ENCODE measurements at regions not wholly inside any gene's neighbourhood (a gene's known extent, or its start where the extent isn't known, plus 50 kb on each side); places are given as distances from the start of the nearest gene placed in this dataset.

- Histone ChIP-seq H3K9me3 (ENCODE audit: insufficient read depth, low read depth, low read length) (no peaks in the 10 kb centered on the region), H3K36me3 (ENCODE audit: insufficient read depth, low read length) (no peaks in the 10 kb centered on the region), H3K4me2 (ENCODE audit: low read length) (no peak overlapping the region), H3K27me3 (ENCODE audit: insufficient read depth, low read length) (no peaks in the 10 kb centered on the region), H3K27ac (ENCODE audit: low read depth, low read length) (no peak overlapping the region), H3K4me1 (ENCODE audit: insufficient read depth, low read length) (no peaks in the 10 kb centered on the region), H3K9ac (ENCODE audit: low read length) (no peak overlapping the region), H4K20me1 (ENCODE audit: insufficient read depth, low read length) (no peaks in the 10 kb centered on the region), H3K4me3 (ENCODE audit: insufficient read depth, low read depth, low read length) (no peak overlapping the region), H2AFZ (ENCODE audit: low read depth, low read length) (no peak overlapping the region), H3K79me2 (ENCODE audit: insufficient read depth, low read length) (no peaks in the 10 kb centered on the region)
- peaks cover 32% of the 10 kb centered on the region for H3K27me3 Mint-ChIP-seq (ENCODE audit: low read depth, unreplicated experiment)
- FAIRE-seq: no peak
- no peak for TF ChIP-seq CTCF (IDR thresholded peaks at IDR 0.05; ENCODE audit: insufficient read depth, low read depth, low read length)
- TF ChIP-seq EZH2 (IDR thresholded peaks at IDR 0.05; ENCODE audit: insufficient read depth, low read length): no peak
- DNase-seq (ENCODE audit: low read depth): no peak
- H3K4me3 Mint-ChIP-seq (ENCODE audit: unreplicated experiment): no peak overlapping the region
- H3K9me3 Mint-ChIP-seq (ENCODE audit: unreplicated experiment): peaks cover 4% of the 10 kb centered on the region
- H3K36me3 Mint-ChIP-seq (ENCODE audit: low read depth, unreplicated experiment): peaks cover 2% of the 10 kb centered on the region
- no peaks in the 10 kb centered on the region for H3K4me1 Mint-ChIP-seq (ENCODE audit: low read depth, unreplicated experiment)
- H3K27ac Mint-ChIP-seq (ENCODE audit: unreplicated experiment): no peak overlapping the region
Measured at GRCh38 chr1:181350131-181350530, 133.2 kb upstream of the CACNA1E start.

GRCh38 chr1:181351740-181352139, 131.6 kb upstream of the CACNA1E start:
- H4K20me1 ChIP-seq (ENCODE audit: insufficient read depth, low read length): no peaks in the 10 kb centered on the region
- no peaks in the 10 kb centered on the region for H3K4me1 ChIP-seq (ENCODE audit: insufficient read depth, low read length)
- no peaks in the 10 kb centered on the region for H3K36me3 ChIP-seq (ENCODE audit: insufficient read depth, low read length)
- H3K79me2 ChIP-seq (ENCODE audit: insufficient read depth, low read length): no peaks in the 10 kb centered on the region
- no peaks in the 10 kb centered on the region for H3K4me1 Mint-ChIP-seq (ENCODE audit: low read depth, unreplicated experiment)
- no peak for FAIRE-seq
- H3K9me3 ChIP-seq (ENCODE audit: insufficient read depth, low read depth, low read length): no peaks in the 10 kb centered on the region
- H3K4me2 ChIP-seq (ENCODE audit: low read length): no peak overlapping the region
- DNase-seq (ENCODE audit: low read depth): no peak
- H3K27ac Mint-ChIP-seq (ENCODE audit: unreplicated experiment): no peak overlapping the region
- H3K9ac ChIP-seq (ENCODE audit: low read length): no peak overlapping the region
- H3K27me3 Mint-ChIP-seq (ENCODE audit: low read depth, unreplicated experiment): peaks cover 18% of the 10 kb centered on the region
- peaks cover 2% of the 10 kb centered on the region for H3K36me3 Mint-ChIP-seq (ENCODE audit: low read depth, unreplicated experiment)
- no peak overlapping the region for H3K27ac ChIP-seq (ENCODE audit: low read depth, low read length)
- no peaks in the 10 kb centered on the region for H3K27me3 ChIP-seq (ENCODE audit: insufficient read depth, low read length)
- H3K4me3 Mint-ChIP-seq (ENCODE audit: unreplicated experiment): no peak overlapping the region
- H2AFZ ChIP-seq (ENCODE audit: low read depth, low read length): no peak overlapping the region
- peaks cover 3% of the 10 kb centered on the region for H3K9me3 Mint-ChIP-seq (ENCODE audit: unreplicated experiment)
- no peak for TF ChIP-seq EZH2 (IDR thresholded peaks at IDR 0.05; ENCODE audit: insufficient read depth, low read length)
- TF ChIP-seq CTCF (IDR thresholded peaks at IDR 0.05; ENCODE audit: insufficient read depth, low read depth, low read length): no peak
- H3K4me3 ChIP-seq (ENCODE audit: insufficient read depth, low read depth, low read length): no peak overlapping the region

GRCh38 chr1:181352695-181353094, 130.6 kb upstream of the CACNA1E start:
- Histone ChIP-seq H3K79me2 (ENCODE audit: insufficient read depth, low read length) (no peaks in the 10 kb centered on the region), H3K4me1 (ENCODE audit: insufficient read depth, low read length) (no peaks in the 10 kb centered on the region), H3K4me2 (ENCODE audit: low read length) (no peak overlapping the region), H4K20me1 (ENCODE audit: insufficient read depth, low read length) (no peaks in the 10 kb centered on the region), H3K4me3 (ENCODE audit: insufficient read depth, low read depth, low read length) (no peak overlapping the region), H3K27ac (ENCODE audit: low read depth, low read length) (no peak overlapping the region), H3K36me3 (ENCODE audit: insufficient read depth, low read length) (no peaks in the 10 kb centered on the region), H3K9ac (ENCODE audit: low read length) (no peak overlapping the region), H2AFZ (ENCODE audit: low read depth, low read length) (no peak overlapping the region), H3K9me3 (ENCODE audit: insufficient read depth, low read depth, low read length) (no peaks in the 10 kb centered on the region), H3K27me3 (ENCODE audit: insufficient read depth, low read length) (no peaks in the 10 kb centered on the region)
- Mint-ChIP-seq H3K4me3 (ENCODE audit: unreplicated experiment) (no peak overlapping the region), H3K36me3 (ENCODE audit: low read depth, unreplicated experiment) (peaks cover 2% of the 10 kb centered on the region), H3K9me3 (ENCODE audit: unreplicated experiment) (peaks cover 3% of the 10 kb centered on the region), H3K4me1 (ENCODE audit: low read depth, unreplicated experiment) (no peaks in the 10 kb centered on the region), H3K27ac (ENCODE audit: unreplicated experiment) (no peak overlapping the region), H3K27me3 (ENCODE audit: low read depth, unreplicated experiment) (peaks cover 21% of the 10 kb centered on the region)
- TF ChIP-seq CTCF (IDR thresholded peaks at IDR 0.05; ENCODE audit: insufficient read depth, low read depth, low read length) (no peak), EZH2 (IDR thresholded peaks at IDR 0.05; ENCODE audit: insufficient read depth, low read length) (no peak)
- DNase-seq (ENCODE audit: low read depth) (no peak), FAIRE-seq (no peak)
